Suprapubic skin (tissue), 3 donors: ENCODE measurements at regions not wholly inside any gene's neighbourhood (a gene's known extent, or its start where the extent isn't known, plus 50 kb on each side); places are given as distances from the start of the nearest gene placed in this dataset.

Experiments used
- CTCF ChIP-seq, 2 donors: fragments of 200-600 bp in 1 of 2; fragments of 450-650 bp in 1 of 2; sonication (generic) in 1 of 2; IDR thresholded peaks; one replicate each; pipeline ENCODE4 v1.5.1; 2016 to 2019; ENCODE audit warnings: antibody characterized with exemption in 2 of 2, mild to moderate bottlenecking in 1 of 2, moderate library complexity in 1 of 2
- EP300 ChIP-seq: sonication (generic); formaldehyde crosslinking; IDR thresholded peaks from one replicate; pipeline ENCODE4 v1.6.1; 2017; ENCODE audit warnings: antibody characterized with exemption

DNA sequence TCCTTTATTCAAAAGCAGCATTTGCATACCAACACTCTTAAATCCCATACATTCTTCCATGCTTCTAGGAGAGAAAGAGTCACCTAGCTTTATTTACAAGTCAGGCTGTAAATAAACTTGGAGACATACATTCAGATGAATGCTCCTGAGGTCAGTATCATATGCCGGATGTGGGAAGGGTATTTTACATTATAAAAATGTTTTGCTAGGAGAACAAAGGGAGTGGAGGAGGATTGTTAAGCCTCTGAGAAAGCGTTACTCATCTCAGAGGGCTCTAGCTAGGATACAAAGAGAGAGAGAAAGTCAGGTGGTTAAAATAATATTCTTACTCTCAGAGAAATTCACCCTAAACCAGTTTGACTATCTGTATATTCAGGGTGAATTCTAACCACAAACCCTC lies 300.9 kb upstream of the NPSR1 start:
- TF ChIP-seq CTCF (IDR thresholded peaks at IDR 0.05) = no peak
- no peak for TF ChIP-seq EP300
